GM23338 (cell line): ENCODE measurements at regions not wholly inside any gene's neighbourhood (a gene's known extent, or its start where the extent isn't known, plus 50 kb on each side); places are given as distances from the start of the nearest gene placed in this dataset.

ENCODE experiments used
- ATAC-seq: fragments of 200-7000 bp; cut with Tn5 transposase; 3 replicates; pipeline ENCODE4 v1.9.1; 2020
- DNase-seq: peaks from one replicate; pipeline ENCODE4 v3.0.0-alpha.2; 2015; ENCODE audit warnings: low spot score
- H2AFZ ChIP-seq: fragments of 200-600 bp; sonication (generic); 2 replicates; pipeline ENCODE4 v1.8.0; 2016; ENCODE audit warnings: antibody characterized with exemption, mild to moderate bottlenecking, moderate library complexity
- H3F3A ChIP-seq: fragments of 200-600 bp; sonication (generic); replicated peaks from 2 replicates; pipeline ENCODE4 v1.8.0; 2017; ENCODE audit warnings: antibody characterized with exemption, mixed run types, low read depth
- H3K27ac ChIP-seq: fragments of 200-600 bp; sonication (generic); 2 replicates; pipeline ENCODE4 v1.6.1; 2016; ENCODE audit warnings: low read depth
- H3K27me3 ChIP-seq: fragments of 200-600 bp; sonication (generic); 2 replicates; pipeline ENCODE4 v1.8.0; 2016; ENCODE audit warnings: mild to moderate bottlenecking, mixed run types, moderate library complexity; ENCODE audit not compliant: insufficient read depth
- H3K36me3 ChIP-seq: fragments of 200-600 bp; sonication (generic); 2 replicates; pipeline ENCODE4 v1.8.0; 2016; ENCODE audit warnings: mild to moderate bottlenecking; ENCODE audit not compliant: insufficient read depth
- H3K4me1 ChIP-seq: fragments of 200-600 bp; sonication (generic); 2 replicates; pipeline ENCODE4 v1.8.0; 2016; ENCODE audit warnings: mild to moderate bottlenecking, moderate library complexity; ENCODE audit not compliant: insufficient read depth
- H3K4me2 ChIP-seq: fragments of 200-600 bp; sonication (generic); 2 replicates; pipeline ENCODE4 v1.7.1; 2017; ENCODE audit warnings: mixed run types
- H3K4me3 ChIP-seq: fragments of 200-600 bp; sonication (generic); 2 replicates; pipeline ENCODE4 v1.6.1; 2016; ENCODE audit warnings: mixed run types
- H3K79me2 ChIP-seq: fragments of 200-600 bp; sonication (generic); replicated peaks from 2 replicates; pipeline ENCODE4 v1.8.0; 2017; ENCODE audit warnings: mild to moderate bottlenecking; ENCODE audit not compliant: insufficient read depth
- H3K9me2 ChIP-seq: fragments of 200-600 bp; sonication (generic); 2 replicates; pipeline ENCODE4 v1.8.0; 2017; ENCODE audit not compliant: insufficient read depth
- H4K20me1 ChIP-seq: fragments of 200-600 bp; sonication (generic); replicated peaks from 2 replicates; pipeline ENCODE4 v1.8.0; 2017; ENCODE audit warnings: mild to moderate bottlenecking; ENCODE audit not compliant: insufficient read depth
- H3K27ac Mint-ChIP-seq: 2 replicates; pipeline ENCODE4 v1.8.0; 2020; ENCODE audit warnings: inconsistent platforms, mild to moderate bottlenecking, moderate library complexity, mixed read lengths
- H3K27me3 Mint-ChIP-seq: 3 replicates; pipeline ENCODE4 v1.8.0; 2022; ENCODE audit warnings: low read depth, mild to moderate bottlenecking, moderate library complexity, mixed read lengths, inconsistent platforms; ENCODE audit not compliant: insufficient read depth, poor library complexity
- H3K36me3 Mint-ChIP-seq: 3 replicates; pipeline ENCODE4 v1.8.0; 2021; ENCODE audit warnings: low read depth, mild to moderate bottlenecking, inconsistent platforms, moderate library complexity, mixed read lengths
- H3K4me1 Mint-ChIP-seq: 3 replicates; pipeline ENCODE4 v1.8.0; 2020; ENCODE audit warnings: mild to moderate bottlenecking, inconsistent platforms, mixed read lengths
- H3K4me3 Mint-ChIP-seq: 3 replicates; pipeline ENCODE4 v1.8.0; 2021; ENCODE audit warnings: moderate library complexity, mild to moderate bottlenecking, inconsistent platforms, mixed read lengths
- H3K9me3 Mint-ChIP-seq: 3 replicates; pipeline ENCODE4 v1.8.0; 2020; ENCODE audit warnings: moderate library complexity, mild to moderate bottlenecking, inconsistent platforms, mixed read lengths
- CREB1 ChIP-seq: fragments of 250-450 bp; sonication (Bioruptor Pico); IDR thresholded peaks from 2 replicates; pipeline ENCODE4 v1.5.0; 2020; ENCODE audit warnings: low read depth, mild to moderate bottlenecking, moderate library complexity
- EZH2 ChIP-seq: fragments of 200-600 bp; sonication (generic); IDR thresholded peaks from one replicate; pipeline ENCODE4 v1.8.0; 2017; ENCODE audit warnings: antibody characterized with exemption, mild to moderate bottlenecking, low read depth; ENCODE audit not compliant: unreplicated experiment
- EZH2phosphoT487 ChIP-seq: fragments of 200-600 bp; sonication (generic); IDR thresholded peaks from one replicate; pipeline ENCODE4 v1.8.1; 2018; ENCODE audit warnings: antibody characterized with exemption; ENCODE audit not compliant: unreplicated experiment
- JUNB ChIP-seq: IDR thresholded peaks from one replicate; pipeline ENCODE4 v1.6.1; 2016; ENCODE audit warnings: antibody characterized with exemption; ENCODE audit not compliant: unreplicated experiment
- NANOG ChIP-seq: IDR thresholded peaks from 2 replicates; pipeline ENCODE4 v1.6.1; 2016; ENCODE audit warnings: antibody characterized with exemption, borderline replicate concordance
- POLR2AphosphoS5 ChIP-seq: IDR thresholded peaks from 2 replicates; pipeline ENCODE4 v1.6.1; 2016; ENCODE audit warnings: antibody characterized with exemption, low read depth
- REST ChIP-seq: IDR thresholded peaks from one replicate; pipeline ENCODE4 v1.6.1; 2018; ENCODE audit warnings: antibody characterized with exemption; ENCODE audit not compliant: unreplicated experiment
- STAT1 ChIP-seq: IDR thresholded peaks from one replicate; pipeline ENCODE4 v1.6.1; 2016; ENCODE audit warnings: antibody characterized with exemption; ENCODE audit not compliant: unreplicated experiment
- ZNF331 ChIP-seq: fragments of 250-450 bp; sonication (Bioruptor Pico); IDR thresholded peaks from 2 replicates; pipeline ENCODE4 v1.5.0; 2020; ENCODE audit warnings: low read depth, mild to moderate bottlenecking, moderate library complexity
- TF ChIP-seq, protein P1 (sequence below), 2 experiments: fragments of 200-600 bp in 1 of 2; sonication (generic) in 1 of 2; conservative IDR thresholded peaks; 2 replicates each; pipeline versions ENCODE4 v1.5.1 to v1.6.1; 2016 to 2017; ENCODE audit warnings: antibody characterized with exemption in 2 of 2, low read depth in 2 of 2, mild to moderate bottlenecking in 2 of 2, moderate library complexity in 1 of 2
- TF ChIP-seq, protein P2 (sequence below): fragments of 250-450 bp; sonication (Bioruptor Pico); IDR thresholded peaks from 2 replicates; pipeline ENCODE4 v1.5.0; 2020; ENCODE audit warnings: mild to moderate bottlenecking, moderate library complexity

GRCh38 chr11:114836161-114836560 is 157.8 kb downstream of the NXPE2 start:
- no peak overlapping the region for H2AFZ ChIP-seq
- no peaks in the 10 kb centered on the region for H3K36me3 ChIP-seq
- no peak for DNase-seq
- no peak overlapping the region for H3K27ac Mint-ChIP-seq
- no peaks in the 10 kb centered on the region for H4K20me1 ChIP-seq
- H3K27me3 Mint-ChIP-seq, result peaks cover 3% of the 10 kb centered on the region
- H3K4me1 ChIP-seq, result peaks cover 24% of the 10 kb centered on the region
- 0 out of 2 replicates have a peak, but pooled peaks cover 5% of the 10 kb centered on the region for H3K27me3 ChIP-seq
- H3K9me3 Mint-ChIP-seq, result peaks cover 6% of the 10 kb centered on the region; the same call in 2 of the 3 replicates
- H3K36me3 Mint-ChIP-seq, result no peaks in the 10 kb centered on the region; the same call in 2 of the 3 replicates
- no peak overlapping the region for H3K4me3 Mint-ChIP-seq
- no peak for ATAC-seq
- no peaks in the 10 kb centered on the region for H3K9me2 ChIP-seq
- peaks cover 3% of the 10 kb centered on the region; the same call in 1 of the 3 replicates for H3K4me1 Mint-ChIP-seq
- no peak overlapping the region for H3K4me2 ChIP-seq
- no peak overlapping the region for H3K27ac ChIP-seq
- no peak for TF ChIP-seq NANOG
- no peak overlapping the region for H3K4me3 ChIP-seq
- no peaks in the 10 kb centered on the region for H3K79me2 ChIP-seq
- H3F3A ChIP-seq, result no peaks in the 10 kb centered on the region

GRCh38 chr11:114844896-114845295 is 166.6 kb downstream of the NXPE2 start:
- Histone ChIP-seq H3K4me3 (no peak overlapping the region), H3K4me2 (no peak overlapping the region), H3K9me2 (peaks cover 1% of the 10 kb centered on the region; the same call in 1 of the 2 replicates), H3K27me3 (no peaks in the 10 kb centered on the region), H3F3A (no peaks in the 10 kb centered on the region), H3K27ac (no peak overlapping the region), H3K79me2 (no peaks in the 10 kb centered on the region), H3K36me3 (no peaks in the 10 kb centered on the region), H4K20me1 (no peaks in the 10 kb centered on the region), H2AFZ (no peak overlapping the region), H3K4me1 (peaks cover 25% of the 10 kb centered on the region)
- Mint-ChIP-seq H3K36me3 (no peaks in the 10 kb centered on the region), H3K4me1 (peaks cover 33% of the 10 kb centered on the region), H3K9me3 (peaks cover 3% of the 10 kb centered on the region; the same call in 2 of the 3 replicates), H3K4me3 (no peak overlapping the region), H3K27me3 (peaks cover 5% of the 10 kb centered on the region), H3K27ac (no peak overlapping the region)
- ATAC-seq (no peak), DNase-seq (no peak)
- no peak for TF ChIP-seq EZH2phosphoT487
- no peak for TF ChIP-seq CREB1 (CRISPR knock-in tag)
- no peak for TF ChIP-seq REST
- TF ChIP-seq, protein P1, sequence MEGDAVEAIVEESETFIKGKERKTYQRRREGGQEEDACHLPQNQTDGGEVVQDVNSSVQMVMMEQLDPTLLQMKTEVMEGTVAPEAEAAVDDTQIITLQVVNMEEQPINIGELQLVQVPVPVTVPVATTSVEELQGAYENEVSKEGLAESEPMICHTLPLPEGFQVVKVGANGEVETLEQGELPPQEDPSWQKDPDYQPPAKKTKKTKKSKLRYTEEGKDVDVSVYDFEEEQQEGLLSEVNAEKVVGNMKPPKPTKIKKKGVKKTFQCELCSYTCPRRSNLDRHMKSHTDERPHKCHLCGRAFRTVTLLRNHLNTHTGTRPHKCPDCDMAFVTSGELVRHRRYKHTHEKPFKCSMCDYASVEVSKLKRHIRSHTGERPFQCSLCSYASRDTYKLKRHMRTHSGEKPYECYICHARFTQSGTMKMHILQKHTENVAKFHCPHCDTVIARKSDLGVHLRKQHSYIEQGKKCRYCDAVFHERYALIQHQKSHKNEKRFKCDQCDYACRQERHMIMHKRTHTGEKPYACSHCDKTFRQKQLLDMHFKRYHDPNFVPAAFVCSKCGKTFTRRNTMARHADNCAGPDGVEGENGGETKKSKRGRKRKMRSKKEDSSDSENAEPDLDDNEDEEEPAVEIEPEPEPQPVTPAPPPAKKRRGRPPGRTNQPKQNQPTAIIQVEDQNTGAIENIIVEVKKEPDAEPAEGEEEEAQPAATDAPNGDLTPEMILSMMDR (conservative IDR thresholded peaks at IDR 0.05; ENCODE audit: low read depth in 2 of 2), result no peak
- no peak for TF ChIP-seq EZH2
- TF ChIP-seq, protein P2, sequence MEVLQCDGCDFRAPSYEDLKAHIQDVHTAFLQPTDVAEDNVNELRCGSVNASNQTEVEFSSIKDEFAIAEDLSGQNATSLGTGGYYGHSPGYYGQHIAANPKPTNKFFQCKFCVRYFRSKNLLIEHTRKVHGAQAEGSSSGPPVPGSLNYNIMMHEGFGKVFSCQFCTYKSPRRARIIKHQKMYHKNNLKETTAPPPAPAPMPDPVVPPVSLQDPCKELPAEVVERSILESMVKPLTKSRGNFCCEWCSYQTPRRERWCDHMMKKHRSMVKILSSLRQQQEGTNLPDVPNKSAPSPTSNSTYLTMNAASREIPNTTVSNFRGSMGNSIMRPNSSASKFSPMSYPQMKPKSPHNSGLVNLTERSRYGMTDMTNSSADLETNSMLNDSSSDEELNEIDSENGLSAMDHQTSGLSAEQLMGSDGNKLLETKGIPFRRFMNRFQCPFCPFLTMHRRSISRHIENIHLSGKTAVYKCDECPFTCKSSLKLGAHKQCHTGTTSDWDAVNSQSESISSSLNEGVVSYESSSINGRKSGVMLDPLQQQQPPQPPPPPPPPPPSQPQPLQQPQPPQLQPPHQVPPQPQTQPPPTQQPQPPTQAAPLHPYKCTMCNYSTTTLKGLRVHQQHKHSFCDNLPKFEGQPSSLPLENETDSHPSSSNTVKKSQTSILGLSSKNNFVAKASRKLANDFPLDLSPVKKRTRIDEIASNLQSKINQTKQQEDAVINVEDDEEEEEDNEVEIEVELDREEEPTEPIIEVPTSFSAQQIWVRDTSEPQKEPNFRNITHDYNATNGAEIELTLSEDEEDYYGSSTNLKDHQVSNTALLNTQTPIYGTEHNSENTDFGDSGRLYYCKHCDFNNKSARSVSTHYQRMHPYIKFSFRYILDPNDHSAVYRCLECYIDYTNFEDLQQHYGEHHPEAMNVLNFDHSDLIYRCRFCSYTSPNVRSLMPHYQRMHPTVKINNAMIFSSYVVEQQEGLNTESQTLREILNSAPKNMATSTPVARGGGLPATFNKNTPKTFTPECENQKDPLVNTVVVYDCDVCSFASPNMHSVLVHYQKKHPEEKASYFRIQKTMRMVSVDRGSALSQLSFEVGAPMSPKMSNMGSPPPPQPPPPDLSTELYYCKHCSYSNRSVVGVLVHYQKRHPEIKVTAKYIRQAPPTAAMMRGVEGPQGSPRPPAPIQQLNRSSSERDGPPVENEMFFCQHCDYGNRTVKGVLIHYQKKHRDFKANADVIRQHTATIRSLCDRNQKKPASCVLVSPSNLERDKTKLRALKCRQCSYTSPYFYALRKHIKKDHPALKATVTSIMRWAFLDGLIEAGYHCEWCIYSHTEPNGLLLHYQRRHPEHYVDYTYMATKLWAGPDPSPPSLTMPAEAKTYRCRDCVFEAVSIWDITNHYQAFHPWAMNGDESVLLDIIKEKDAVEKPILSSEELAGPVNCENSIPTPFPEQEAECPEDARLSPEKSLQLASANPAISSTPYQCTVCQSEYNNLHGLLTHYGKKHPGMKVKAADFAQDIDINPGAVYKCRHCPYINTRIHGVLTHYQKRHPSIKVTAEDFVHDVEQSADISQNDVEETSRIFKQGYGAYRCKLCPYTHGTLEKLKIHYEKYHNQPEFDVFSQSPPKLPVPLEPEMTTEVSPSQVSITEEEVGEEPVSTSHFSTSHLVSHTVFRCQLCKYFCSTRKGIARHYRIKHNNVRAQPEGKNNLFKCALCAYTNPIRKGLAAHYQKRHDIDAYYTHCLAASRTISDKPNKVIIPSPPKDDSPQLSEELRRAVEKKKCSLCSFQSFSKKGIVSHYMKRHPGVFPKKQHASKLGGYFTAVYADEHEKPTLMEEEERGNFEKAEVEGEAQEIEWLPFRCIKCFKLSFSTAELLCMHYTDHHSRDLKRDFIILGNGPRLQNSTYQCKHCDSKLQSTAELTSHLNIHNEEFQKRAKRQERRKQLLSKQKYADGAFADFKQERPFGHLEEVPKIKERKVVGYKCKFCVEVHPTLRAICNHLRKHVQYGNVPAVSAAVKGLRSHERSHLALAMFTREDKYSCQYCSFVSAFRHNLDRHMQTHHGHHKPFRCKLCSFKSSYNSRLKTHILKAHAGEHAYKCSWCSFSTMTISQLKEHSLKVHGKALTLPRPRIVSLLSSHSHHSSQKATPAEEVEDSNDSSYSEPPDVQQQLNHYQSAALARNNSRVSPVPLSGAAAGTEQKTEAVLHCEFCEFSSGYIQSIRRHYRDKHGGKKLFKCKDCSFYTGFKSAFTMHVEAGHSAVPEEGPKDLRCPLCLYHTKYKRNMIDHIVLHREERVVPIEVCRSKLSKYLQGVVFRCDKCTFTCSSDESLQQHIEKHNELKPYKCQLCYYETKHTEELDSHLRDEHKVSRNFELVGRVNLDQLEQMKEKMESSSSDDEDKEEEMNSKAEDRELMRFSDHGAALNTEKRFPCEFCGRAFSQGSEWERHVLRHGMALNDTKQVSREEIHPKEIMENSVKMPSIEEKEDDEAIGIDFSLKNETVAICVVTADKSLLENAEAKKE (CRISPR knock-in tag), result no peak
- no peak for TF ChIP-seq POLR2AphosphoS5
- TF ChIP-seq ZNF331 (CRISPR knock-in tag), result no peak
- TF ChIP-seq JUNB, result no peak
- no peak for TF ChIP-seq NANOG
- TF ChIP-seq STAT1, result no peak
